ENCODE measurements at regions not wholly inside any gene's neighbourhood (a gene's known extent, or its start where the extent isn't known, plus 50 kb on each side); places are given as distances from the start of the nearest gene placed in this dataset.

DNA sequence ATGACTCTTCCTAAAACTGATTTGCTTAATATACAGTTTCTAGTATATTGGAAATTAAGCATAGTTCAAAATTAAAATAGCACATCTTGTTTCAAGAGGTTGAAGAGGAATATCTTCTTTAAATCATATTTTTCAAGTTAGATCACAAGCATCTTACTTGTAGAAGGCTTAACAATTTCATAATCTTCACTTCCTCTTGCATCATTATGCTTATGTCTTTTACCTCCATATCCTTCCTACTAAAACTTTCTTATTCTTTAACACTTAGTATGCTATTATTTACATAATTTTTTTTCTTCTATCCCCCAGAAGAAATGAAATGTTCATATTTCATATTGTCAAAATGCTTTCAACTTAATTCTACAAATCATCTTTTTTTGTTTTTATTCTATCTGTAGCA is 1354.9 kb upstream of the TMEFF2 start:
- Histone ChIP-seq H3K4me3 (replicated peaks in 1 of 3; ENCODE audit: insufficient read depth in 1 of 3, low read depth in 1 of 3, low read length in 3 of 3) (no peak overlapping the region), H3K9me1 (replicated peaks; ENCODE audit: control insufficient read depth, extremely low read depth, insufficient read depth, low read length) (no peaks in the 10 kb centered on the region), H4K20me1 (replicated peaks; ENCODE audit: control insufficient read depth, extremely low read depth, insufficient read depth, low read length) (no peaks in the 10 kb centered on the region), H3K27ac (ENCODE audit: insufficient read depth, low read depth, low read length) (no peak overlapping the region), H3K27me3 (ENCODE audit: control insufficient read depth in 2 of 2, insufficient read depth in 2 of 2, low read length in 2 of 2) (no peaks in the 10 kb centered on the region), H3K9ac (replicated peaks; ENCODE audit: extremely low read depth, insufficient read depth, low read length) (no peak overlapping the region), H3K4me2 (ENCODE audit: insufficient read depth, low read length) (no peak overlapping the region), H3K36me3 (ENCODE audit: control insufficient read depth in 2 of 2, extremely low read depth in 1 of 2, insufficient read depth in 2 of 2, low read length in 2 of 2) (no peaks in the 10 kb centered on the region), H3K4me1 (ENCODE audit: control insufficient read depth, extremely low read depth, insufficient read depth, low read length) (no peaks in the 10 kb centered on the region), H3K9me3 (replicated peaks; ENCODE audit: control insufficient read depth, insufficient read depth, low read length) (no peaks in the 10 kb centered on the region), H3K79me2 (ENCODE audit: control insufficient read depth, insufficient read depth, low read length) (no peaks in the 10 kb centered on the region), H2AFZ (ENCODE audit: low read depth, low read length) (no peak overlapping the region)
- ChIA-PET POLR2A (no interaction called here), CTCF (no interaction called here)
- TF ChIP-seq POLR2AphosphoS5 (IDR thresholded peaks at IDR 0.05; ENCODE audit: insufficient read depth, low read depth, low read length) (no peak), MYC (IDR thresholded peaks at IDR 0.05; ENCODE audit: low read depth, low read length) (no peak), FOS (IDR thresholded peaks at IDR 0.05; ENCODE audit: borderline replicate concordance, insufficient read depth, low read length) (no peak)
- TF ChIP-seq, protein P1, sequence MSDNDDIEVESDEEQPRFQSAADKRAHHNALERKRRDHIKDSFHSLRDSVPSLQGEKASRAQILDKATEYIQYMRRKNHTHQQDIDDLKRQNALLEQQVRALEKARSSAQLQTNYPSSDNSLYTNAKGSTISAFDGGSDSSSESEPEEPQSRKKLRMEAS (IDR thresholded peaks at IDR 0.05; ENCODE audit: insufficient read depth, insufficient read length) = no peak
- intact Hi-C loops (cut with micrococcal nuclease) (no loop called here), dilution Hi-C loops (cut with MboI; ENCODE audit: extremely low pct_ligation_motif_present, low sequenced_read_pairs) (no loop called here)
- DNase-seq (ENCODE audit: low read depth, low spot score) (no peak), FAIRE-seq (no peak)
- BruUV-seq (replicated peaks) = no TSS peak

DNA sequence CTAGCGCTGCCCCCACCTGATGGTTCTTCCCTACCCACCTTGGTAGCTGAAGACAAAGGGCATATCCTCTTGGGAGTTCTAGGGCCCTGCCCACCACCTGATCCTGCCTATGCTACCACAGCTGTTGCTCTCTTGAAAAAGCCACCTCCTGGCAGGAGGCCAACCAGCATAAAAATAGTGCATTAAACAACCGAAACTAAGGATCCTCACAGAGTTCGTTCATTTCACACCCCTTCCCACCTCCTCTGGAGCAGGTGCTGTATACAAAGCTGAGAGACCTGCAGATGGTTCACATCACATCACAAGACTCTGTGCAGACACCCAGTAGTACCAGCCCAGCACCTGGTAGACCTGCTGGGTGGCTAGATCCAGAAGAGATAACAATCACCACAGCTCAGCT is 1348.0 kb upstream of the TMEFF2 start:
- no peaks in the 10 kb centered on the region for H3K9me1 ChIP-seq (replicated peaks; ENCODE audit: control insufficient read depth, extremely low read depth, insufficient read depth, low read length)
- H3K9ac ChIP-seq (replicated peaks; ENCODE audit: extremely low read depth, insufficient read depth, low read length) = no peak overlapping the region
- H3K4me1 ChIP-seq (ENCODE audit: control insufficient read depth, extremely low read depth, insufficient read depth, low read length) = no peaks in the 10 kb centered on the region
- TF ChIP-seq POLR2A (IDR thresholded peaks at IDR 0.05; ENCODE audit: low read depth, low read length) = no peak
- TF ChIP-seq, protein P1 (IDR thresholded peaks at IDR 0.05; ENCODE audit: insufficient read depth, insufficient read length) = no peak
- no peak for TF ChIP-seq POLR2AphosphoS5 (IDR thresholded peaks at IDR 0.05; ENCODE audit: insufficient read depth, low read depth, low read length)
- TF ChIP-seq FOS (IDR thresholded peaks at IDR 0.05; ENCODE audit: borderline replicate concordance, insufficient read depth, low read length) = no peak
- no peak for TF ChIP-seq EZH2 (IDR thresholded peaks at IDR 0.05; ENCODE audit: borderline replicate concordance, low read depth, low read length, severe bottlenecking)
- no peak overlapping the region for H2AFZ ChIP-seq (ENCODE audit: low read depth, low read length)
- POLR2A ChIA-PET = no interaction called here
- FAIRE-seq (no peak), DNase-seq (ENCODE audit: low read depth, low spot score) (no peak)
- no peak overlapping the region for H3K4me2 ChIP-seq (ENCODE audit: insufficient read depth, low read length)
- H3K9me3 ChIP-seq (replicated peaks; ENCODE audit: control insufficient read depth, insufficient read depth, low read length) = no peaks in the 10 kb centered on the region
- H3K4me3 ChIP-seq (replicated peaks in 1 of 3; ENCODE audit: insufficient read depth in 1 of 3, low read depth in 1 of 3, low read length in 3 of 3) = no peak overlapping the region
- H3K27me3 ChIP-seq (ENCODE audit: control insufficient read depth in 2 of 2, insufficient read depth in 2 of 2, low read length in 2 of 2) = no peaks in the 10 kb centered on the region
- CTCF ChIA-PET = no interaction called here
- H4K20me1 ChIP-seq (replicated peaks; ENCODE audit: control insufficient read depth, extremely low read depth, insufficient read depth, low read length) = no peaks in the 10 kb centered on the region
- intact Hi-C loops (cut with micrococcal nuclease) (no loop called here), dilution Hi-C loops (cut with MboI; ENCODE audit: extremely low pct_ligation_motif_present, low sequenced_read_pairs) (no loop called here)
- no TSS peak for BruUV-seq (replicated peaks)
- H3K36me3 ChIP-seq (ENCODE audit: control insufficient read depth in 2 of 2, extremely low read depth in 1 of 2, insufficient read depth in 2 of 2, low read length in 2 of 2) = no peaks in the 10 kb centered on the region
- H3K27ac ChIP-seq (ENCODE audit: insufficient read depth, low read depth, low read length) = no peak overlapping the region
- no peaks in the 10 kb centered on the region for H3K79me2 ChIP-seq (ENCODE audit: control insufficient read depth, insufficient read depth, low read length)

Data from endothelial cell of umbilical vein (primary cell).